Tibial nerve (tissue), 4 donors: ENCODE measurements at regions not wholly inside any gene's neighbourhood (a gene's known extent, or its start where the extent isn't known, plus 50 kb on each side); places are given as distances from the start of the nearest gene placed in this dataset.

Experiments
- DNase-seq, 2 donors: peaks; one replicate each; pipeline ENCODE4 v3.0.0-alpha.2; 2019; ENCODE audit warnings: low spot score in 2 of 2
- H3K27ac ChIP-seq, 4 donors: fragments of 200-600 bp; sonication (generic) in 3 of 4; one replicate each; pipeline ENCODE4 v1.5.1; 2017 to 2019; ENCODE audit warnings: mild to moderate bottlenecking in 1 of 4
- H3K27me3 ChIP-seq, 2 donors: fragments of 200-600 bp; sonication (generic) in 1 of 2; one replicate each; pipeline versions ENCODE4 v1.5.1 to v1.6.0; 2017 to 2019
- H3K36me3 ChIP-seq, 3 donors: fragments of 200-600 bp; sonication (generic); one replicate each; pipeline ENCODE4 v1.5.1; 2018 to 2019
- H3K4me1 ChIP-seq, 4 donors: fragments of 200-600 bp; sonication (generic) in 3 of 4; one replicate each; pipeline ENCODE4 v1.5.1; 2017 to 2019
- H3K4me3 ChIP-seq, 4 donors: fragments of 200-600 bp; sonication (generic) in 3 of 4; one replicate each; pipeline ENCODE4 v1.5.1; 2017 to 2019; ENCODE audit warnings: mild to moderate bottlenecking in 1 of 4, moderate library complexity in 1 of 4
- H3K9me3 ChIP-seq, 4 donors: fragments of 200-600 bp; sonication (generic) in 3 of 4; one replicate each; pipeline ENCODE4 v1.5.1; 2017 to 2019
- CTCF ChIP-seq, 5 experiments: fragments of 200-600 bp in 3 of 5; fragments of 450-650 bp in 2 of 5; sonication (generic) in 3 of 5; IDR thresholded peaks; one replicate each; pipeline ENCODE4 v1.5.1; 2016 to 2019; ENCODE audit warnings: antibody characterized with exemption in 5 of 5, mild to moderate bottlenecking in 3 of 5, moderate library complexity in 2 of 5
- EP300 ChIP-seq, 2 donors: sonication (generic); formaldehyde crosslinking; IDR thresholded peaks; one replicate each; pipeline ENCODE4 v1.6.1; 2017; ENCODE audit warnings: antibody characterized with exemption in 2 of 2, mild to moderate bottlenecking in 1 of 2
- POLR2A ChIP-seq, 2 donors: fragments of 450-650 bp; IDR thresholded peaks; one replicate each; pipeline ENCODE4 v1.6.1; 2017; ENCODE audit warnings: antibody characterized with exemption in 2 of 2, mild to moderate bottlenecking in 2 of 2, moderate library complexity in 2 of 2
- WGBS, 2 donors: methylation state at CpG; one replicate each; pipeline ENCODE4 v1.1.5; 2018; 5-methylcytosine and 5-hydroxymethylcytosine counted together

GRCh38 chr2:146317959-146318358, 1526.9 kb upstream of the ACVR2A start:
- no peaks in the 10 kb centered on the region for H3K27me3 ChIP-seq

GRCh38 chr2:146312899-146313298, 1531.9 kb upstream of the ACVR2A start:
- H3K9me3 ChIP-seq = peaks cover 0 to 3% (median 0%) of the 10 kb centered on the region in 4 donors
- H3K27me3 ChIP-seq = no peaks in the 10 kb centered on the region
- H3K4me3 ChIP-seq = no peak overlapping the region
- no peak for DNase-seq
- H3K36me3 ChIP-seq = no peaks in the 10 kb centered on the region
- H3K27ac ChIP-seq = peak overlapping the region in 1 of 4 donors; percentile 37
- peaks cover 0 to 10% (median 4%) of the 10 kb centered on the region in 4 donors for H3K4me1 ChIP-seq
- TF ChIP-seq EP300 (IDR thresholded peaks at IDR 0.05) = no peak
- TF ChIP-seq CTCF (IDR thresholded peaks at IDR 0.05) = peak in 4 of 5 experiments; percentile 26 to 39 (median 34)
- TF ChIP-seq POLR2A (IDR thresholded peaks at IDR 0.05) = no peak
- 0 to 3% methylated on average over 2 of the region's 2 CpGs for WGBS, 2 donors

More at GRCh38 chr2:146317959-146318358, 1526.9 kb upstream of the ACVR2A start:
- TF ChIP-seq EP300 (IDR thresholded peaks at IDR 0.05) (no peak), POLR2A (IDR thresholded peaks at IDR 0.05) (no peak), CTCF (IDR thresholded peaks at IDR 0.05) (no peak)
- no peak overlapping the region for H3K27ac ChIP-seq
- H3K36me3 ChIP-seq = no peaks in the 10 kb centered on the region
- WGBS, 2 donors = 78 to 85% methylated on average over 2 of the region's 2 CpGs
- H3K9me3 ChIP-seq = no peaks in the 10 kb centered on the region
- no peak for DNase-seq
- no peak overlapping the region for H3K4me3 ChIP-seq
- peaks cover 0 to 3% (median 1%) of the 10 kb centered on the region in 4 donors for H3K4me1 ChIP-seq

- H3K36me3 ChIP-seq = no peaks in the 10 kb centered on the region
Measured at GRCh38 chr2:146305164-146305563, 1539.7 kb upstream of the ACVR2A start.

GRCh38 chr2:146301287-146301686, 1543.5 kb upstream of the ACVR2A start:
- H3K36me3 ChIP-seq = no peaks in the 10 kb centered on the region
- no peaks in the 10 kb centered on the region for H3K27me3 ChIP-seq
- no peaks in the 10 kb centered on the region for H3K4me1 ChIP-seq
- WGBS, 2 donors = 95 to 98% methylated on average over 2 of the region's 2 CpGs
- TF ChIP-seq CTCF (IDR thresholded peaks at IDR 0.05) (no peak), EP300 (IDR thresholded peaks at IDR 0.05) (no peak), POLR2A (IDR thresholded peaks at IDR 0.05) (no peak)
- no peak overlapping the region for H3K27ac ChIP-seq
- no peak for DNase-seq
- H3K9me3 ChIP-seq = peaks cover 0 to 20% (median 4%) of the 10 kb centered on the region in 4 donors
- H3K4me3 ChIP-seq = no peak overlapping the region

More at GRCh38 chr2:146305164-146305563, 1539.7 kb upstream of the ACVR2A start:
- H3K4me1 ChIP-seq = no peaks in the 10 kb centered on the region
- WGBS, 2 donors = 57 to 68% methylated on average over 3 of the region's 3 CpGs
- DNase-seq = no peak
- no peak overlapping the region for H3K4me3 ChIP-seq
- no peak for TF ChIP-seq POLR2A (IDR thresholded peaks at IDR 0.05)
- TF ChIP-seq CTCF (IDR thresholded peaks at IDR 0.05) = no peak
- no peak for TF ChIP-seq EP300 (IDR thresholded peaks at IDR 0.05)
- H3K27ac ChIP-seq = no peak overlapping the region
- peaks cover 0 to 15% (median 2%) of the 10 kb centered on the region in 4 donors for H3K9me3 ChIP-seq
- no peaks in the 10 kb centered on the region for H3K27me3 ChIP-seq

GRCh38 chr2:146295080-146295670, 1549.7 kb upstream of the ACVR2A start:
- 97 to 100% methylated on average over 1 of the region's 1 CpG for WGBS, 2 donors
- Histone ChIP-seq H3K4me1 (no peaks in the 10 kb centered on the region), H3K9me3 (peaks cover 0 to 34% (median 9%) of the 10 kb centered on the region in 4 donors), H3K27me3 (no peaks in the 10 kb centered on the region), H3K27ac (no peak overlapping the region), H3K4me3 (no peak overlapping the region), H3K36me3 (no peaks in the 10 kb centered on the region)
- no peak for DNase-seq
- TF ChIP-seq EP300 (IDR thresholded peaks at IDR 0.05) (no peak), CTCF (IDR thresholded peaks at IDR 0.05) (no peak), POLR2A (IDR thresholded peaks at IDR 0.05) (no peak)
